ENCODE measurements at regions not wholly inside any gene's neighbourhood (a gene's known extent, or its start where the extent isn't known, plus 50 kb on each side); places are given as distances from the start of the nearest gene placed in this dataset.

DNA sequence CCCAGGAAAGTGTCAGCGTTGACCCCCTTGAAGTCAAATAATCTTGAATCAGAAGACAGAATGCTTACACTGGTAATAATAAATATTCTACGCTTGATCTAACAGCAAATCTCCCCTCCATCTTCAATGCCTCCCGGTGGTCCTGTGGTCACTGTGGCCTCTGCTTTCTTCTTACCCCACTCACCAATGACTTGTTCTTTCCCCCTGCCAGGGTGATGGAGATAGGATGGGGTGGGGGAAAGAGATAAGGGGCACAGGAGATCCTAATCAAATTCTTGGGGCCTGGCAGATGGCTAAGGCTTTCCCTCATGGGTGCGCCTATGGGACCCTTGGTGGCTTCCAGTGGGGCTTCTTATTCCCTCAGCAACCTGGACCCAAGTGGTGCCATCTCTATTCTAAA, 152.6 kb upstream of the EGFLAM start:
- Histone ChIP-seq H3K36me3 (no peaks in the 10 kb centered on the region), H3K27me3 (no peaks in the 10 kb centered on the region), H3K9me3 (no peaks in the 10 kb centered on the region), H3K4me3 (no peak overlapping the region), H3K27ac (no peak overlapping the region), H3K4me1 (no peaks in the 10 kb centered on the region)
- intact Hi-C loops (cut with DNase I; ENCODE audit: low total_unique reads) (no loop called here), in situ Hi-C loops (cut with MboI; ENCODE audit: low sequenced_read_pairs in 4 of 4) (no loop called here)
- TF ChIP-seq, protein P1, sequence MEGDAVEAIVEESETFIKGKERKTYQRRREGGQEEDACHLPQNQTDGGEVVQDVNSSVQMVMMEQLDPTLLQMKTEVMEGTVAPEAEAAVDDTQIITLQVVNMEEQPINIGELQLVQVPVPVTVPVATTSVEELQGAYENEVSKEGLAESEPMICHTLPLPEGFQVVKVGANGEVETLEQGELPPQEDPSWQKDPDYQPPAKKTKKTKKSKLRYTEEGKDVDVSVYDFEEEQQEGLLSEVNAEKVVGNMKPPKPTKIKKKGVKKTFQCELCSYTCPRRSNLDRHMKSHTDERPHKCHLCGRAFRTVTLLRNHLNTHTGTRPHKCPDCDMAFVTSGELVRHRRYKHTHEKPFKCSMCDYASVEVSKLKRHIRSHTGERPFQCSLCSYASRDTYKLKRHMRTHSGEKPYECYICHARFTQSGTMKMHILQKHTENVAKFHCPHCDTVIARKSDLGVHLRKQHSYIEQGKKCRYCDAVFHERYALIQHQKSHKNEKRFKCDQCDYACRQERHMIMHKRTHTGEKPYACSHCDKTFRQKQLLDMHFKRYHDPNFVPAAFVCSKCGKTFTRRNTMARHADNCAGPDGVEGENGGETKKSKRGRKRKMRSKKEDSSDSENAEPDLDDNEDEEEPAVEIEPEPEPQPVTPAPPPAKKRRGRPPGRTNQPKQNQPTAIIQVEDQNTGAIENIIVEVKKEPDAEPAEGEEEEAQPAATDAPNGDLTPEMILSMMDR (IDR thresholded peaks at IDR 0.05 in 4 of 5, conservative IDR thresholded peaks at IDR 0.05 in 1 of 5) = no peak
- no peak for TF ChIP-seq POLR2A (IDR thresholded peaks at IDR 0.05)
- DNase-seq (no peak), ATAC-seq (no peak)

GRCh38 chr5:38105231-38105570, 153.2 kb upstream of the EGFLAM start:
- ATAC-seq (no peak), DNase-seq (no peak)
- in situ Hi-C loops (cut with MboI; ENCODE audit: low sequenced_read_pairs in 4 of 4) = no loop called here
- Histone ChIP-seq H3K9me3 (no peaks in the 10 kb centered on the region), H3K4me1 (no peaks in the 10 kb centered on the region), H3K36me3 (no peaks in the 10 kb centered on the region), H3K4me3 (no peak overlapping the region), H3K27ac (no peak overlapping the region), H3K27me3 (no peaks in the 10 kb centered on the region)
- intact Hi-C loops (cut with DNase I; ENCODE audit: low total_unique reads) = no loop called here
- TF ChIP-seq POLR2A (IDR thresholded peaks at IDR 0.05) = no peak
- TF ChIP-seq, protein P1 (IDR thresholded peaks at IDR 0.05 in 4 of 5, conservative IDR thresholded peaks at IDR 0.05 in 1 of 5) = no peak

DNA sequence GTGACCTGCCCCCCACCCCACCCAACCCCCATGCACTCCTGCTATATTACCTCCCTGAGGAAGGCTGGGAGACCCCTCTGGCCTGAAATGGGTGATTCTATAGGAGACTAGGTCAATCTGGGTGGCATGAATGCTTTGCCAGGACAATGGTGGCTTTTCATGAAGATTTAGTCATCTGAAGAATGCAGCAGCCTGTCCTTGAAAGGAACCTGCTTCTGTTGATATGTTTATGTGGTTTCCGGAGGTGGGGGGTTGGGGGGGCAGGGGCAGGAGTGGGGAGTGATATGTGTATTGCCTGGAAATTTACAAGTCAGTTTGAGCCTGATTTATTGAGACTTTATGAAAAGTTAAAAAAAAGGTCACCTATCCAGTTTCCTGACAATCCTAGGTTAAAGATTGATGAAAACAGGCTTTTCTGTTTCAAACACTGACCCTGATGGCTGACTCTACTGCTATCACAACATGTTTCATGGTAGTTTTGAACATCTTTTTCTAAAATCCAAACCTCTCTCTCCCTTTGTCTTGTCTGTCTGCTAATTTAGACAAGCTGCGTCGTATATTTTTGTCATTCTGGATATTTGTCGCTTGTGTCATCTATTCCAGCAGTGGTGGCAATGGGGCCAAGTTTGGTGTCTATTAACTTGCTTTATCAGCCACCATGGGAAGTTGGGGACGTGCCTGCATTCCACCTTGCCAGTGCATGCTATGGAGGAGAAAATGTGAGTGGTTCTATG, 153.7 kb upstream of the EGFLAM start:
- intact Hi-C loops (cut with DNase I; ENCODE audit: low total_unique reads) = no loop called here
- H3K4me3 ChIP-seq = no peak overlapping the region
- H3K36me3 ChIP-seq = no peaks in the 10 kb centered on the region
- ATAC-seq (no peak), DNase-seq (no peak)
- in situ Hi-C loops (cut with MboI; ENCODE audit: low sequenced_read_pairs in 4 of 4) = no loop called here
- H3K4me1 ChIP-seq = no peaks in the 10 kb centered on the region
- H3K27me3 ChIP-seq = no peaks in the 10 kb centered on the region
- no peak overlapping the region for H3K27ac ChIP-seq
- TF ChIP-seq POLR2A (IDR thresholded peaks at IDR 0.05) = no peak
- TF ChIP-seq, protein P1 (IDR thresholded peaks at IDR 0.05 in 4 of 5, conservative IDR thresholded peaks at IDR 0.05 in 1 of 5) = no peak
- no peaks in the 10 kb centered on the region for H3K9me3 ChIP-seq

DNA sequence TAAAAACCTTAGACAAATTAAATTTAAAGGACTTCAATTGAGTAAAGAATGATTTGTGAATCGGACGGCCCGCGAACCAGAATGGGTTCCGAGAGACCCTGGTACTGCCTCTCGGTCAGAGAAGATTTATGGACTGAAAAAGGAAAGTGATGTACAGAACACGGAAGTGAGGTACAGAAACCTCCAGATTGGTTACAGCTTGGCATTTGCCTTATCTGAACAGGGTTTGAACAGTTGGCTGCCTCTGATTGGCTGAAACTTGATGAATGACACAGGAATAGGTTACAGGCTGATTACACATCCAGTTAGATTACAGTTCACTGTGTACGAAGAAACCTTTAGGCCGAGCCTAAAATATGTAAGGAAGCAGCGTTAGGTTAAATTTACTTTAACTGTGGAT, 156.5 kb upstream of the EGFLAM start:
- no peak overlapping the region for H3K4me3 ChIP-seq
- no peaks in the 10 kb centered on the region for H3K4me1 ChIP-seq
- intact Hi-C loops (cut with DNase I; ENCODE audit: low total_unique reads) = no loop called here
- no peak for TF ChIP-seq POLR2A (IDR thresholded peaks at IDR 0.05)
- TF ChIP-seq, protein P1 (IDR thresholded peaks at IDR 0.05 in 4 of 5, conservative IDR thresholded peaks at IDR 0.05 in 1 of 5) = no peak
- in situ Hi-C loops (cut with MboI; ENCODE audit: low sequenced_read_pairs in 4 of 4) = no loop called here
- ATAC-seq (no peak), DNase-seq (no peak)
- H3K27me3 ChIP-seq = no peaks in the 10 kb centered on the region
- no peaks in the 10 kb centered on the region for H3K9me3 ChIP-seq
- no peaks in the 10 kb centered on the region for H3K36me3 ChIP-seq
- H3K27ac ChIP-seq = no peak overlapping the region

Measured in gastrocnemius medialis (tissue), 4 donors.